CD4-positive, CD25-positive, alpha-beta regulatory T cell (primary cell): ENCODE measurements at regions not wholly inside any gene's neighbourhood (a gene's known extent, or its start where the extent isn't known, plus 50 kb on each side); places are given as distances from the start of the nearest gene placed in this dataset.
A peak's percentile ranks its signal among the peaks of the same experiment; 100 is the strongest.

Experiments
- ATAC-seq, 2 donors: fragments of 150-1000 bp; cut with Tn5 transposase; one replicate each; pipeline ENCODE4 v1.10.0; 2021; ENCODE audit warnings: low read depth in 2 of 2, moderate number of reproducible peaks in 2 of 2, moderate library complexity in 1 of 2
- DNase-seq, 3 donors: peaks; one replicate each; pipeline versions ENCODE4 v3.0.0 to v3.0.0-alpha.2; 2012 to 2022; ENCODE audit warnings: mixed read lengths in 1 of 3
- H3K27ac ChIP-seq: one replicate; pipeline ENCODE4 v1.7.0; 2013; ENCODE audit warnings: mild to moderate bottlenecking, low read length; ENCODE audit not compliant: insufficient read depth, poor library complexity, severe bottlenecking
- H3K27me3 ChIP-seq: one replicate; pipeline ENCODE4 v1.7.0; 2013; ENCODE audit warnings: low read length; ENCODE audit not compliant: control insufficient read depth, insufficient read depth
- H3K36me3 ChIP-seq: one replicate; pipeline ENCODE4 v1.7.0; 2013; ENCODE audit warnings: mild to moderate bottlenecking, low read length, moderate library complexity; ENCODE audit not compliant: control insufficient read depth, insufficient read depth
- H3K4me1 ChIP-seq: 2 replicates; pipeline ENCODE4 v1.7.0; 2013; ENCODE audit warnings: mild to moderate bottlenecking, low read length; ENCODE audit not compliant: insufficient read depth, control insufficient read depth, poor library complexity, severe bottlenecking
- H3K4me3 ChIP-seq: one replicate; pipeline ENCODE4 v1.7.0; 2013; ENCODE audit warnings: low read depth, mild to moderate bottlenecking, low read length, moderate library complexity
- H3K9me3 ChIP-seq, 2 experiments: 1 replicate in 1 of 2; 2 replicates in 1 of 2; pipeline ENCODE4 v1.7.0; 2013; ENCODE audit warnings: low read length in 2 of 2, mild to moderate bottlenecking in 1 of 2, moderate library complexity in 1 of 2; ENCODE audit not compliant: control insufficient read depth in 2 of 2
- H3K27ac Mint-ChIP-seq, 3 donors: one replicate each; pipeline ENCODE4 v1.8.0; 2020 to 2022; ENCODE audit warnings: mild to moderate bottlenecking in 3 of 3, mixed read lengths in 3 of 3, moderate library complexity in 2 of 3
- H3K27me3 Mint-ChIP-seq: one replicate; pipeline ENCODE4 v1.8.0; 2022; ENCODE audit warnings: mild to moderate bottlenecking, mixed read lengths
- H3K36me3 Mint-ChIP-seq: one replicate; pipeline ENCODE4 v1.8.0; 2020; ENCODE audit warnings: mixed read lengths
- H3K4me1 Mint-ChIP-seq, 4 donors: one replicate each; pipeline ENCODE4 v1.8.0; 2020 to 2022; ENCODE audit warnings: mixed read lengths in 4 of 4, mild to moderate bottlenecking in 1 of 4
- H3K4me3 Mint-ChIP-seq, 4 donors: one replicate each; pipeline ENCODE4 v1.8.0; 2020 to 2022; ENCODE audit warnings: mild to moderate bottlenecking in 4 of 4, mixed read lengths in 4 of 4, moderate library complexity in 3 of 4
- H3K9me3 Mint-ChIP-seq, 7 donors: one replicate each; pipeline ENCODE4 v1.8.0; 2020 to 2022; ENCODE audit warnings: mixed read lengths in 7 of 7, mild to moderate bottlenecking in 3 of 7, moderate library complexity in 2 of 7

GRCh38 chr12:107547389-107547788, 138.2 kb upstream of the PWP1 start:
- peaks cover 34% of the 10 kb centered on the region for H3K36me3 Mint-ChIP-seq
- Histone ChIP-seq H3K36me3 (no peaks in the 10 kb centered on the region), H3K27ac (no peak overlapping the region), H3K4me1 (no peaks in the 10 kb centered on the region), H3K27me3 (no peaks in the 10 kb centered on the region), H3K4me3 (no peak overlapping the region), H3K9me3 (no peaks in the 10 kb centered on the region)
- DNase-seq, result no peak
- no peak for ATAC-seq
- no peak overlapping the region for H3K4me3 Mint-ChIP-seq
- H3K4me1 Mint-ChIP-seq, result peaks cover 0 to 25% (median 14%) of the 10 kb centered on the region in 4 donors
- H3K27me3 Mint-ChIP-seq, result peaks cover 9% of the 10 kb centered on the region
- peaks cover 0 to 1% (median 0%) of the 10 kb centered on the region in 7 donors for H3K9me3 Mint-ChIP-seq
- no peak overlapping the region for H3K27ac Mint-ChIP-seq

- Histone ChIP-seq H3K27ac (no peak overlapping the region), H3K27me3 (no peaks in the 10 kb centered on the region), H3K9me3 (no peaks in the 10 kb centered on the region), H3K4me1 (no peaks in the 10 kb centered on the region), H3K36me3 (no peaks in the 10 kb centered on the region), H3K4me3 (no peak overlapping the region)
- H3K9me3 Mint-ChIP-seq, result peaks cover 0 to 1% (median 0%) of the 10 kb centered on the region in 7 donors
- H3K4me1 Mint-ChIP-seq, result peaks cover 0 to 19% (median 12%) of the 10 kb centered on the region in 4 donors
- peaks cover 15% of the 10 kb centered on the region for H3K27me3 Mint-ChIP-seq
- H3K4me3 Mint-ChIP-seq, result no peak overlapping the region
- H3K27ac Mint-ChIP-seq, result no peak overlapping the region
- DNase-seq, result no peak
- H3K36me3 Mint-ChIP-seq, result peaks cover 34% of the 10 kb centered on the region
- ATAC-seq, result no peak
These were observed 135.7 kb upstream of the PWP1 start for GRCh38 chr12:107549651-107550480.

- ATAC-seq (no peak), DNase-seq (no peak)
- Histone ChIP-seq H3K4me1 (no peaks in the 10 kb centered on the region), H3K4me3 (no peak overlapping the region), H3K27ac (no peak overlapping the region), H3K27me3 (no peaks in the 10 kb centered on the region), H3K36me3 (no peaks in the 10 kb centered on the region), H3K9me3 (no peaks in the 10 kb centered on the region)
- H3K9me3 Mint-ChIP-seq, result peaks cover 0 to 1% (median 0%) of the 10 kb centered on the region in 7 donors
- H3K27ac Mint-ChIP-seq, result no peak overlapping the region
- H3K4me3 Mint-ChIP-seq, result no peak overlapping the region
- peaks cover 19% of the 10 kb centered on the region for H3K36me3 Mint-ChIP-seq
- H3K4me1 Mint-ChIP-seq, result peaks cover 0 to 5% (median 2%) of the 10 kb centered on the region in 4 donors
- H3K27me3 Mint-ChIP-seq, result peaks cover 10% of the 10 kb centered on the region
These were observed 134.2 kb upstream of the PWP1 start for GRCh38 chr12:107551434-107551833.

GRCh38 chr12:107552263-107552662, 133.3 kb upstream of the PWP1 start:
- H3K27ac Mint-ChIP-seq, result no peak overlapping the region
- peaks cover 10% of the 10 kb centered on the region for H3K27me3 Mint-ChIP-seq
- H3K4me3 Mint-ChIP-seq, result no peak overlapping the region
- DNase-seq (no peak), ATAC-seq (no peak)
- Histone ChIP-seq H3K27ac (no peak overlapping the region), H3K27me3 (no peaks in the 10 kb centered on the region), H3K9me3 (no peaks in the 10 kb centered on the region), H3K4me1 (no peaks in the 10 kb centered on the region), H3K36me3 (no peaks in the 10 kb centered on the region), H3K4me3 (no peak overlapping the region)
- H3K36me3 Mint-ChIP-seq, result peaks cover 15% of the 10 kb centered on the region
- H3K9me3 Mint-ChIP-seq, result no peaks in the 10 kb centered on the region
- peaks cover 0 to 3% (median under 1%) of the 10 kb centered on the region in 4 donors for H3K4me1 Mint-ChIP-seq

GRCh38 chr12:107553211-107553765, 132.3 kb upstream of the PWP1 start:
- Histone ChIP-seq H3K4me1 (no peaks in the 10 kb centered on the region), H3K9me3 (no peaks in the 10 kb centered on the region), H3K36me3 (no peaks in the 10 kb centered on the region), H3K27me3 (no peaks in the 10 kb centered on the region), H3K27ac (no peak overlapping the region), H3K4me3 (no peak overlapping the region)
- peaks cover 0 to 2% (median 0%) of the 10 kb centered on the region in 4 donors for H3K4me1 Mint-ChIP-seq
- ATAC-seq, result no peak
- no peak overlapping the region for H3K4me3 Mint-ChIP-seq
- H3K27me3 Mint-ChIP-seq, result peaks cover 7% of the 10 kb centered on the region
- H3K36me3 Mint-ChIP-seq, result peaks cover 5% of the 10 kb centered on the region
- DNase-seq, result no peak
- H3K27ac Mint-ChIP-seq, result peak overlapping the region in 1 of 3 donors; percentile 52
- peaks cover 0 to 3% (median 0%) of the 10 kb centered on the region in 7 donors for H3K9me3 Mint-ChIP-seq

GRCh38 chr12:107554941-107555340, 130.7 kb upstream of the PWP1 start:
- peaks cover 10% of the 10 kb centered on the region for H3K27me3 Mint-ChIP-seq
- no peak overlapping the region for H3K4me3 ChIP-seq
- H3K27ac Mint-ChIP-seq, result no peak overlapping the region
- H3K36me3 ChIP-seq, result no peaks in the 10 kb centered on the region
- H3K27ac ChIP-seq, result no peak overlapping the region
- H3K9me3 Mint-ChIP-seq, result peaks cover 0 to 3% (median 0%) of the 10 kb centered on the region in 7 donors
- no peaks in the 10 kb centered on the region for H3K4me1 ChIP-seq
- ATAC-seq (no peak), DNase-seq (no peak)
- no peak overlapping the region for H3K4me3 Mint-ChIP-seq
- H3K36me3 Mint-ChIP-seq, result no peaks in the 10 kb centered on the region
- H3K9me3 ChIP-seq, result no peaks in the 10 kb centered on the region
- H3K27me3 ChIP-seq, result no peaks in the 10 kb centered on the region
- H3K4me1 Mint-ChIP-seq, result peaks cover 0 to 6% (median 1%) of the 10 kb centered on the region in 4 donors

- H3K4me1 ChIP-seq, result no peaks in the 10 kb centered on the region
- no peak overlapping the region for H3K4me3 ChIP-seq
- Mint-ChIP-seq H3K27me3 (peaks cover 10% of the 10 kb centered on the region), H3K36me3 (no peaks in the 10 kb centered on the region), H3K4me3 (no peak overlapping the region), H3K27ac (no peak overlapping the region), H3K9me3 (peaks cover 0 to 3% (median 0%) of the 10 kb centered on the region in 7 donors), H3K4me1 (peaks cover 0 to 6% (median 1%) of the 10 kb centered on the region in 4 donors)
- H3K27me3 ChIP-seq, result no peaks in the 10 kb centered on the region
- DNase-seq, result no peak
- no peaks in the 10 kb centered on the region for H3K9me3 ChIP-seq
- no peak overlapping the region for H3K27ac ChIP-seq
- no peak for ATAC-seq
- H3K36me3 ChIP-seq, result no peaks in the 10 kb centered on the region
These were observed 128.6 kb upstream of the PWP1 start for GRCh38 chr12:107557026-107557425.
